Activated T-helper 1 cell treated with anti-CD3 and anti-CD28 coated beads, Interleukin-12 subunit alpha, Interleukin-12 subunit beta, Interleukin-2, Interleukin-4 antibody, amounts not matched to agents 30 ng/mL and 10 ng/mL and 1 ng/mL, durations not matched to agents 14 hours and 24 hours and 36 hours (primary cell): ENCODE measurements at regions not wholly inside any gene's neighbourhood (a gene's known extent, or its start where the extent isn't known, plus 50 kb on each side); places are given as distances from the start of the nearest gene placed in this dataset.

Source experiments
- DNase-seq: peaks from one replicate; pipeline ENCODE4 v3.0.0; 2021; ENCODE audit warnings: low spot score
- H3K27ac Mint-ChIP-seq: one replicate; pipeline ENCODE4 v1.8.0; 2021; ENCODE audit warnings: mild to moderate bottlenecking, mixed read lengths
- H3K27me3 Mint-ChIP-seq: one replicate; pipeline ENCODE4 v1.8.0; 2022; ENCODE audit warnings: mild to moderate bottlenecking, moderate library complexity, mixed read lengths; ENCODE audit not compliant: insufficient read depth
- H3K36me3 Mint-ChIP-seq: one replicate; pipeline ENCODE4 v1.8.0; 2021; ENCODE audit warnings: low read depth, mixed read lengths
- H3K4me1 Mint-ChIP-seq: one replicate; pipeline ENCODE4 v1.8.0; 2021; ENCODE audit warnings: low read depth, mixed read lengths
- H3K4me3 Mint-ChIP-seq: one replicate; pipeline ENCODE4 v1.8.0; 2021; ENCODE audit warnings: mild to moderate bottlenecking, moderate library complexity, mixed read lengths
- H3K9me3 Mint-ChIP-seq: one replicate; pipeline ENCODE4 v1.8.0; 2021; ENCODE audit warnings: mixed read lengths
- intact Hi-C: fragments of 100-400 bp; cut with micrococcal nuclease; formaldehyde crosslinking; loops from one replicate; pipeline ENCODE4 v1.15.1; 2024

- H3K9me3 Mint-ChIP-seq = no peaks in the 10 kb centered on the region
- H3K27ac Mint-ChIP-seq = no peak overlapping the region
- no peaks in the 10 kb centered on the region for H3K36me3 Mint-ChIP-seq
- H3K27me3 Mint-ChIP-seq = peaks cover 2% of the 10 kb centered on the region
- no peaks in the 10 kb centered on the region for H3K4me1 Mint-ChIP-seq
- H3K4me3 Mint-ChIP-seq = no peak overlapping the region
- no peak for DNase-seq
- intact Hi-C loops = no loop called here
These were observed 66.9 kb upstream of the TNR start for GRCh38 chr1:175810305-175810704.

GRCh38 chr1:175808999-175809398 is 65.6 kb upstream of the TNR start:
- peaks cover 2% of the 10 kb centered on the region for H3K27me3 Mint-ChIP-seq
- no peak overlapping the region for H3K27ac Mint-ChIP-seq
- no peaks in the 10 kb centered on the region for H3K4me1 Mint-ChIP-seq
- no peaks in the 10 kb centered on the region for H3K36me3 Mint-ChIP-seq
- H3K4me3 Mint-ChIP-seq = no peak overlapping the region
- DNase-seq = no peak
- H3K9me3 Mint-ChIP-seq = no peaks in the 10 kb centered on the region
- intact Hi-C loops = no loop called here

GRCh38 chr1:175808573-175808972 is 65.2 kb upstream of the TNR start:
- Mint-ChIP-seq H3K4me3 (no peak overlapping the region), H3K36me3 (no peaks in the 10 kb centered on the region)
- intact Hi-C loops = no loop called here

GRCh38 chr1:175804561-175804960 is 61.2 kb upstream of the TNR start:
- DNase-seq = no peak
- H3K4me3 Mint-ChIP-seq = no peak overlapping the region
- no peaks in the 10 kb centered on the region for H3K4me1 Mint-ChIP-seq
- no peak overlapping the region for H3K27ac Mint-ChIP-seq
- H3K9me3 Mint-ChIP-seq = no peaks in the 10 kb centered on the region
- no peaks in the 10 kb centered on the region for H3K36me3 Mint-ChIP-seq
- intact Hi-C loops = no loop called here
- H3K27me3 Mint-ChIP-seq = no peaks in the 10 kb centered on the region

More at GRCh38 chr1:175808573-175808972, 65.2 kb upstream of the TNR start:
- no peak for DNase-seq
- no peaks in the 10 kb centered on the region for H3K4me1 Mint-ChIP-seq
- H3K27me3 Mint-ChIP-seq = peaks cover 2% of the 10 kb centered on the region
- H3K9me3 Mint-ChIP-seq = no peaks in the 10 kb centered on the region
- H3K27ac Mint-ChIP-seq = no peak overlapping the region

- Mint-ChIP-seq H3K4me3 (no peak overlapping the region), H3K27ac (no peak overlapping the region), H3K9me3 (no peaks in the 10 kb centered on the region), H3K4me1 (no peaks in the 10 kb centered on the region), H3K27me3 (no peaks in the 10 kb centered on the region), H3K36me3 (no peaks in the 10 kb centered on the region)
- DNase-seq = no peak
- intact Hi-C loops = no loop called here
These were observed 60.0 kb upstream of the TNR start for GRCh38 chr1:175803413-175803812.

- no peak for DNase-seq
- no peaks in the 10 kb centered on the region for H3K36me3 Mint-ChIP-seq
- H3K4me3 Mint-ChIP-seq = no peak overlapping the region
- no peaks in the 10 kb centered on the region for H3K4me1 Mint-ChIP-seq
- intact Hi-C loops = no loop called here
- no peaks in the 10 kb centered on the region for H3K9me3 Mint-ChIP-seq
- no peak overlapping the region for H3K27ac Mint-ChIP-seq
- H3K27me3 Mint-ChIP-seq = no peaks in the 10 kb centered on the region
These were observed 59.2 kb upstream of the TNR start for GRCh38 chr1:175802407-175803123.

- Mint-ChIP-seq H3K27me3 (peaks cover 2% of the 10 kb centered on the region), H3K9me3 (no peaks in the 10 kb centered on the region), H3K4me1 (no peaks in the 10 kb centered on the region), H3K27ac (no peak overlapping the region), H3K36me3 (no peaks in the 10 kb centered on the region), H3K4me3 (no peak overlapping the region)
- no peak for DNase-seq
- intact Hi-C loops = no loop called here
These were observed 58.6 kb upstream of the TNR start for GRCh38 chr1:175801979-175802378.

GRCh38 chr1:175797576-175797975 is 54.2 kb upstream of the TNR start:
- no peaks in the 10 kb centered on the region for H3K4me1 Mint-ChIP-seq
- no peak overlapping the region for H3K27ac Mint-ChIP-seq
- H3K4me3 Mint-ChIP-seq = no peak overlapping the region
- no peaks in the 10 kb centered on the region for H3K36me3 Mint-ChIP-seq
- no peak for DNase-seq
- H3K9me3 Mint-ChIP-seq = no peaks in the 10 kb centered on the region
- peaks cover 5% of the 10 kb centered on the region for H3K27me3 Mint-ChIP-seq
- intact Hi-C loops = no loop called here

- Mint-ChIP-seq H3K9me3 (no peaks in the 10 kb centered on the region), H3K27me3 (peaks cover 8% of the 10 kb centered on the region), H3K27ac (no peak overlapping the region), H3K4me3 (no peak overlapping the region), H3K4me1 (no peaks in the 10 kb centered on the region), H3K36me3 (no peaks in the 10 kb centered on the region)
- intact Hi-C loops = no loop called here
- no peak for DNase-seq
These were observed 51.2 kb upstream of the TNR start for GRCh38 chr1:175794586-175794985.

GRCh38 chr1:175793617-175794016 is 50.2 kb upstream of the TNR start:
- no peak for DNase-seq
- Mint-ChIP-seq H3K4me1 (no peaks in the 10 kb centered on the region), H3K27me3 (peaks cover 12% of the 10 kb centered on the region), H3K27ac (no peak overlapping the region), H3K4me3 (no peak overlapping the region), H3K9me3 (no peaks in the 10 kb centered on the region), H3K36me3 (no peaks in the 10 kb centered on the region)
- intact Hi-C loops = no loop called here
